Loucy (cell line): ENCODE measurements at regions not wholly inside any gene's neighbourhood (a gene's known extent, or its start where the extent isn't known, plus 50 kb on each side); places are given as distances from the start of the nearest gene placed in this dataset.

Experiments used
- CTCF ChIP-seq: fragments of 200-600 bp; sonication (generic); conservative IDR thresholded peaks from 2 replicates; pipeline ENCODE4 v1.5.1; 2014; ENCODE audit warnings: mild to moderate bottlenecking, antibody characterized with exemption, low read length
- EZH2phosphoT487 ChIP-seq: fragments of 200-600 bp; IDR thresholded peaks from 2 replicates; pipeline ENCODE4 v1.6.1; 2018; ENCODE audit warnings: antibody characterized with exemption, mild to moderate bottlenecking, moderate library complexity, borderline replicate concordance

GRCh38 chr3:80769683-80770082, 991.8 kb downstream of the GBE1 start:
- TF ChIP-seq CTCF (no peak), EZH2phosphoT487 (no peak)
